H1 (cell line): ENCODE measurements at regions not wholly inside any gene's neighbourhood (a gene's known extent, or its start where the extent isn't known, plus 50 kb on each side); places are given as distances from the start of the nearest gene placed in this dataset.

Experiments used
- CTCF ChIA-PET: fragments of 300-600 bp; sonication (Branson Sonifier 250); formaldehyde crosslinking; loops from one replicate; lab custom pipeline; 2021; ENCODE audit not compliant: partially characterized antibody; lab: Charles Lee
- POLR2A ChIA-PET: fragments of 300-600 bp; sonication (Branson Sonifier 250); formaldehyde crosslinking; loops from one replicate; lab custom pipeline; 2021; ENCODE audit warnings: inconsistent platforms; ENCODE audit not compliant: partially characterized antibody; lab: Charles Lee
- DNase-seq, 2 experiments: peaks; one replicate each; pipeline versions ENCODE4 v3.0.0 to v3.0.0-alpha.2; 2010 to 2022; ENCODE audit warnings: low spot score in 2 of 2, low read depth in 1 of 2, mixed read lengths in 1 of 2
- FAIRE-seq: peaks from 2 replicates; lab custom pipeline; 2011; peaks lifted over from hg19 to GRCh38; lab: Jason Lieb, UNC
- H2AFZ ChIP-seq: 2 replicates; pipeline ENCODE4 v1.8.1; 2012; ENCODE audit warnings: low read length, inconsistent platforms
- H2AK5ac ChIP-seq: 2 replicates; pipeline ENCODE4 v1.6.1; 2013; ENCODE audit warnings: low read depth, low read length
- H2BK120ac ChIP-seq: replicated peaks from 2 replicates; pipeline ENCODE3; 2013; ENCODE audit warnings: low read depth, low read length, inconsistent platforms
- H2BK12ac ChIP-seq: 2 replicates; pipeline ENCODE4 v1.6.1; 2013; ENCODE audit warnings: low read depth, low read length
- H2BK15ac ChIP-seq: 2 replicates; pipeline ENCODE4 v1.6.1; 2013; ENCODE audit warnings: low read length
- H2BK20ac ChIP-seq: 2 replicates; pipeline ENCODE4 v1.6.1; 2013; ENCODE audit warnings: low read length
- H2BK5ac ChIP-seq: 2 replicates; pipeline ENCODE4 v1.6.1; 2013; ENCODE audit warnings: low read depth, low read length
- H3K14ac ChIP-seq: 2 replicates; pipeline ENCODE4 v1.6.1; 2013; ENCODE audit warnings: inconsistent platforms; ENCODE audit not compliant: insufficient read length
- H3K18ac ChIP-seq: 2 replicates; pipeline ENCODE4 v1.6.1; 2013; ENCODE audit warnings: low read length; ENCODE audit errors: extremely low read depth
- H3K23ac ChIP-seq: 2 replicates; pipeline ENCODE4 v1.6.1; 2013; ENCODE audit warnings: inconsistent platforms; ENCODE audit not compliant: insufficient read length
- H3K23me2 ChIP-seq: 2 replicates; pipeline ENCODE4 v1.6.1; 2013; ENCODE audit warnings: low read depth, low read length
- H3K27ac ChIP-seq: 2 replicates; pipeline ENCODE4 v1.6.1; 2011; ENCODE audit warnings: low read depth, low read length, inconsistent platforms
- H3K27me3 ChIP-seq, 4 experiments: replicated peaks in 1 of 4; 1 replicate in 1 of 4; 2 replicates in 3 of 4; pipeline versions ENCODE4 v1.6.1 to v1.8.1; 2011 to 2013; ENCODE audit warnings: low read length in 3 of 4, mild to moderate bottlenecking in 3 of 4, inconsistent platforms in 2 of 4, mixed read lengths in 2 of 4, moderate library complexity in 1 of 4; ENCODE audit not compliant: control insufficient read depth in 3 of 4, insufficient read depth in 3 of 4; ENCODE audit errors: extremely low read depth in 1 of 4
- H3K36me3 ChIP-seq, 4 experiments: 2 replicates each; pipeline versions ENCODE4 v1.6.1 to v1.8.1; 2011 to 2013; ENCODE audit warnings: mild to moderate bottlenecking in 4 of 4, low read length in 3 of 4, moderate library complexity in 2 of 4, control low read depth in 1 of 4, inconsistent platforms in 1 of 4; ENCODE audit not compliant: insufficient read depth in 4 of 4, control insufficient read depth in 2 of 4
- H3K4ac ChIP-seq: replicated peaks from 2 replicates; pipeline ENCODE3; 2013; ENCODE audit warnings: low read length, low read depth, mixed read lengths, inconsistent platforms; ENCODE audit not compliant: insufficient read length
- H3K4me1 ChIP-seq, 4 experiments: replicated peaks in 1 of 4; 1 replicate in 1 of 4; 2 replicates in 3 of 4; pipeline versions ENCODE4 v1.6.1 to v1.8.1; 2011 to 2013; ENCODE audit warnings: low read length in 3 of 4, inconsistent platforms in 2 of 4, mixed read lengths in 1 of 4; ENCODE audit not compliant: insufficient read depth in 4 of 4, control insufficient read depth in 3 of 4
- H3K4me2 ChIP-seq, 2 experiments: 2 replicates each; pipeline versions ENCODE4 v1.6.1 to v1.8.1; 2011 to 2013; ENCODE audit warnings: low read depth in 2 of 2, low read length in 2 of 2, control low read depth in 1 of 2, inconsistent platforms in 1 of 2, mild to moderate bottlenecking in 1 of 2; ENCODE audit not compliant: insufficient read depth in 1 of 2
- H3K4me3 ChIP-seq, 4 experiments: fragments of 200-600, 300-600 bp in 1 of 4; sonication (generic), shearing (Covaris generic), sonication (Bioruptor Twin) in 1 of 4; 2 replicates each; pipeline versions ENCODE4 v1.5.1 to v1.8.1; 2011 to 2016; ENCODE audit warnings: low read length in 4 of 4, low read depth in 3 of 4, control low read depth in 2 of 4, inconsistent platforms in 2 of 4, mild to moderate bottlenecking in 2 of 4, mixed read lengths in 1 of 4, moderate library complexity in 1 of 4; ENCODE audit not compliant: insufficient read depth in 2 of 4; ENCODE audit errors: extremely low read depth in 1 of 4
- H3K56ac ChIP-seq: replicated peaks from 2 replicates; pipeline ENCODE3; 2013; ENCODE audit warnings: low read depth, mild to moderate bottlenecking, mixed read lengths, low read length, inconsistent platforms; ENCODE audit not compliant: insufficient read length
- H3K79me1 ChIP-seq: 2 replicates; pipeline ENCODE4 v1.6.1; 2013; ENCODE audit warnings: low read depth, low read length, control low read depth
- H3K79me2 ChIP-seq, 2 experiments: 2 replicates each; pipeline versions ENCODE4 v1.6.1 to v1.8.1; 2012 to 2013; ENCODE audit warnings: low read length in 2 of 2, mild to moderate bottlenecking in 2 of 2, inconsistent platforms in 1 of 2; ENCODE audit not compliant: insufficient read depth in 2 of 2, control insufficient read depth in 1 of 2
- H3K9ac ChIP-seq, 4 experiments: replicated peaks in 1 of 4; 1 replicate in 1 of 4; 2 replicates in 3 of 4; pipeline versions ENCODE4 v1.6.1 to v1.8.1; 2011 to 2013; ENCODE audit warnings: low read depth in 3 of 4, low read length in 3 of 4, control low read depth in 2 of 4, mild to moderate bottlenecking in 2 of 4, moderate library complexity in 2 of 4, inconsistent platforms in 1 of 4; ENCODE audit errors: extremely low read depth in 1 of 4
- H3K9me3 ChIP-seq, 2 experiments: 2 replicates each; pipeline versions ENCODE4 v1.6.1 to v1.8.1; 2012 to 2013; ENCODE audit warnings: mild to moderate bottlenecking in 2 of 2, moderate library complexity in 2 of 2, control low read depth in 1 of 2, inconsistent platforms in 1 of 2, low read depth in 1 of 2, low read length in 1 of 2, mixed read lengths in 1 of 2; ENCODE audit not compliant: insufficient read depth in 2 of 2
- H4K20me1 ChIP-seq, 2 experiments: replicated peaks in 1 of 2; 2 replicates each; pipeline versions ENCODE3 to v1.8.1; 2011 to 2013; ENCODE audit warnings: inconsistent platforms in 2 of 2, low read length in 2 of 2, mild to moderate bottlenecking in 1 of 2; ENCODE audit not compliant: insufficient read depth in 2 of 2, control insufficient read depth in 1 of 2
- H4K5ac ChIP-seq: 2 replicates; pipeline ENCODE4 v1.6.1; 2013; ENCODE audit warnings: low read length, low read depth, mixed read lengths, inconsistent platforms; ENCODE audit not compliant: insufficient read length
- H4K8ac ChIP-seq: 2 replicates; pipeline ENCODE4 v1.8.0; 2013; ENCODE audit warnings: mild to moderate bottlenecking, moderate library complexity, low read length, inconsistent platforms; ENCODE audit not compliant: insufficient read depth; ENCODE audit errors: extremely low read depth
- H4K91ac ChIP-seq: replicated peaks from 2 replicates; pipeline ENCODE3; 2013; ENCODE audit warnings: low read length, mixed read lengths, inconsistent platforms; ENCODE audit not compliant: insufficient read length
- BRCA1 ChIP-seq: IDR thresholded peaks from 2 replicates; pipeline ENCODE4 v1.6.1; 2012; ENCODE audit warnings: low read depth, low read length, improper control_type of control experiment
- GABPA ChIP-seq: IDR thresholded peaks from 2 replicates; pipeline ENCODE4 v1.6.1; 2011; ENCODE audit warnings: mild to moderate bottlenecking, low read length, moderate library complexity, borderline replicate concordance; ENCODE audit not compliant: insufficient read depth
- GTF2F1 ChIP-seq: IDR thresholded peaks from 2 replicates; pipeline ENCODE4 v1.6.1; 2012; ENCODE audit warnings: low read depth, low read length, improper control_type of control experiment, borderline replicate concordance
- KDM1A ChIP-seq: fragments of 200-600, 300-600 bp; sonication (generic); IDR thresholded peaks from 2 replicates; pipeline ENCODE4 v1.7.1; 2016; ENCODE audit warnings: mild to moderate bottlenecking, low read length, borderline replicate concordance
- KDM4A ChIP-seq: IDR thresholded peaks from one replicate; pipeline ENCODE4 v1.7.1; 2012; ENCODE audit warnings: low read depth, mild to moderate bottlenecking, moderate library complexity, low read length, inconsistent platforms; ENCODE audit not compliant: severe bottlenecking
- NANOG ChIP-seq: IDR thresholded peaks from 2 replicates; pipeline ENCODE4 v1.6.1; 2011; ENCODE audit warnings: low read length, low read depth, mild to moderate bottlenecking, inconsistent platforms; ENCODE audit not compliant: insufficient read depth, poor library complexity, severe bottlenecking
- RXRA ChIP-seq: IDR thresholded peaks from 2 replicates; pipeline ENCODE4 v1.6.1; 2011; ENCODE audit warnings: low read depth, mild to moderate bottlenecking, low read length, moderate library complexity; ENCODE audit not compliant: insufficient read depth
- YY1 ChIP-seq: IDR thresholded peaks from 2 replicates; pipeline ENCODE4 v1.6.1; 2011; ENCODE audit warnings: low read depth, mild to moderate bottlenecking, low read length
- WGBS, 2 experiments: shearing (Covaris generic) in 1 of 2; methylation state at CpG; one replicate each; pipeline versions ENCODE4 v1.1.6 to v1.1.7; 2013 to 2015; ENCODE audit warnings: low lambda C conversion rate in 2 of 2, mixed read lengths in 2 of 2, inconsistent platforms in 1 of 2, low coverage in 1 of 2, missing lambda C conversion rate in 1 of 2; ENCODE audit not compliant: insufficient replicate concordance in 2 of 2, insufficient coverage in 1 of 2, insufficient read length in 1 of 2; ENCODE audit errors: extremely low coverage in 1 of 2, missing lambda C conversion rate in 1 of 2; 5-methylcytosine and 5-hydroxymethylcytosine counted together
- TF ChIP-seq, protein P1 (sequence below): IDR thresholded peaks from 2 replicates; pipeline ENCODE4 v1.6.1; 2012; ENCODE audit warnings: inconsistent platforms

DNA sequence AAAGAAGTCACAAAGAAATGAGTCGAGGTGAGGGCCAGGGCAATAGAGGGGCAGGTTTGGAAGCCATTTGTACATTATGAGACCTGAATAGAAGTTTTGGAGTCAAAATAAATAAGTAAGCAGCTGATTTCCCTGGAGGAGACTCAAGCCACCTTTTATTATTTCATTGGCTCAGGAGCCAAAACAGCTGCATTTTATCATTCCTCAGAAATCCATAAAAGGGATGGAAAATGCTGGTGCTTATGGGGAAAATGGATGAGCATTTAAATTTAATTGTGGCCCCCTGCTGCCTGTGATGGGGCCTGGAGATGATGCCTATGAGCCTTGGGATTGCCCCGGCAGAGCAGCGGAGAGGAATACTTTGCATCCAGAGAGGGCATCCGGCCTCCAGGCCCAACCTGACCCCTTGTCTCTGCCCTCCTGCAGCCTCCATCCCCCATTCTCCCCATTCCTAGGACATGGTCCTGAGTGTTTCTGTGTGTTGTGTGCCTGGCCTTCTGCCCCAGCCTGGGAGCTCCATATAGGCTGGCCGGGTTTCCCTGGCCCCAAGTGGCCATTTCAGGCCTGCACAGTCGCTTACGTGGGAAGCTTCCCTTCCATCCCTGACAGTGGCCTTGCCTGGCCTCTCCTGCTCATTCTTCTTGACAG lies 296.8 kb upstream of the ZMIZ1 start:
- H3K18ac ChIP-seq, result no peak overlapping the region
- H3K79me1 ChIP-seq, result peaks cover 2% of the 10 kb centered on the region; the same call in 1 of the 2 replicates
- H3K23me2 ChIP-seq, result peaks cover 3% of the 10 kb centered on the region; the same call in 1 of the 2 replicates
- H3K14ac ChIP-seq, result no peak overlapping the region
- no peak overlapping the region for H4K8ac ChIP-seq
- no peak overlapping the region for H2AFZ ChIP-seq
- peaks cover 0 to 7% (median 2%) of the 10 kb centered on the region in 4 experiments; a peak in 2 of 7 replicates for H3K4me1 ChIP-seq
- no peak overlapping the region for H2AK5ac ChIP-seq
- no peak overlapping the region for H3K56ac ChIP-seq
- no peak overlapping the region for H3K9ac ChIP-seq
- no peak overlapping the region for H4K5ac ChIP-seq
- CTCF ChIA-PET, result interaction anchor here (0.6 to 2.7 kb wide), 6 partner anchors 9 to 602 kb away, joined by 3 to 10 read pairs (median 3); no protein-coding TSS in a partner anchor
- 87% methylated on average over 7 of the region's 7 CpGs; no CpG with 5 or more reads in 1 of the 2 experiments for WGBS, 2 experiments
- no peak overlapping the region for H4K91ac ChIP-seq
- H3K9me3 ChIP-seq, result no peaks in the 10 kb centered on the region
- H3K27ac ChIP-seq, result no peak overlapping the region
- no peaks in the 10 kb centered on the region; a peak in 2 of 7 replicates for H3K27me3 ChIP-seq
- H3K4ac ChIP-seq, result no peak overlapping the region
- H2BK120ac ChIP-seq, result no peak overlapping the region
- no peaks in the 10 kb centered on the region for H3K36me3 ChIP-seq
- FAIRE-seq (no peak), DNase-seq (no peak)
- H3K23ac ChIP-seq, result no peak overlapping the region
- H3K4me3 ChIP-seq, result no peak overlapping the region
- no peak overlapping the region for H2BK12ac ChIP-seq
- H3K79me2 ChIP-seq, result no peaks in the 10 kb centered on the region
- H2BK20ac ChIP-seq, result no peak overlapping the region
- no peak overlapping the region for H2BK5ac ChIP-seq
- peaks cover 0 to 3% of the 10 kb centered on the region in 2 experiments for H4K20me1 ChIP-seq
- no peak overlapping the region for H2BK15ac ChIP-seq
- POLR2A ChIA-PET, result no interaction called here
- H3K4me2 ChIP-seq, result no peak overlapping the region
- TF ChIP-seq KDM4A (no peak), BRCA1 (no peak), GTF2F1 (no peak), KDM1A (no peak), NANOG (no peak), RXRA (no peak), GABPA (no peak), YY1 (no peak)
- TF ChIP-seq, protein P1, sequence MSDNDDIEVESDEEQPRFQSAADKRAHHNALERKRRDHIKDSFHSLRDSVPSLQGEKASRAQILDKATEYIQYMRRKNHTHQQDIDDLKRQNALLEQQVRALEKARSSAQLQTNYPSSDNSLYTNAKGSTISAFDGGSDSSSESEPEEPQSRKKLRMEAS, result no peak
